DMS53 treated with DMSO at 0.1 percent for 48 hours (cell line): ENCODE measurements at regions not wholly inside any gene's neighbourhood (a gene's known extent, or its start where the extent isn't known, plus 50 kb on each side); places are given as distances from the start of the nearest gene placed in this dataset.
"Not testable (repeated sequence)": the region's sequence is repeated elsewhere in the genome, so short reads cannot be mapped to it uniquely, and the experiment has no call there.

Source experiments
- DNase-seq: peaks from one replicate; lab custom pipeline; 2025; ENCODE audit not compliant: unreplicated experiment; lab: John Stamatoyannopoulos, UW

DNA sequence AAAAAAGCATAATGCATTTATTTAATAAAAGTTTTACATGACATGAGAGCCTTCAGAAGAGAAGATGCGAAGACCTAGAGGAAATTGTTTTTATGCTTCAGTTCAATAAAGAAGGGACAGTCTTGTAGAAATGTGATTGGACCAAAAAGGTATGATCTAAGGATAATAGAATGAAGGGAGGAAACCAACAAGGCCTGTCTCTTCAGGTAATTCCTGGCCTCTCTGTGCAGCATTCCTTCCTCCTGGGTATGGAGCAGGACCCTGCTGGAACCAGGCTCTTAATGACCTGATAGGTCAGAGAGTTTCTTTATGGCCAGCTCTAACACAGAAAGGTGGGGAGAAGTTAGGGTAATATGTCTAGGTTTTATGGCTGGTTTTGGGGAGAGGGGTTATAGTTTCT, 162.8 kb upstream of the HEY2 start:
- no peak for DNase-seq

DNA sequence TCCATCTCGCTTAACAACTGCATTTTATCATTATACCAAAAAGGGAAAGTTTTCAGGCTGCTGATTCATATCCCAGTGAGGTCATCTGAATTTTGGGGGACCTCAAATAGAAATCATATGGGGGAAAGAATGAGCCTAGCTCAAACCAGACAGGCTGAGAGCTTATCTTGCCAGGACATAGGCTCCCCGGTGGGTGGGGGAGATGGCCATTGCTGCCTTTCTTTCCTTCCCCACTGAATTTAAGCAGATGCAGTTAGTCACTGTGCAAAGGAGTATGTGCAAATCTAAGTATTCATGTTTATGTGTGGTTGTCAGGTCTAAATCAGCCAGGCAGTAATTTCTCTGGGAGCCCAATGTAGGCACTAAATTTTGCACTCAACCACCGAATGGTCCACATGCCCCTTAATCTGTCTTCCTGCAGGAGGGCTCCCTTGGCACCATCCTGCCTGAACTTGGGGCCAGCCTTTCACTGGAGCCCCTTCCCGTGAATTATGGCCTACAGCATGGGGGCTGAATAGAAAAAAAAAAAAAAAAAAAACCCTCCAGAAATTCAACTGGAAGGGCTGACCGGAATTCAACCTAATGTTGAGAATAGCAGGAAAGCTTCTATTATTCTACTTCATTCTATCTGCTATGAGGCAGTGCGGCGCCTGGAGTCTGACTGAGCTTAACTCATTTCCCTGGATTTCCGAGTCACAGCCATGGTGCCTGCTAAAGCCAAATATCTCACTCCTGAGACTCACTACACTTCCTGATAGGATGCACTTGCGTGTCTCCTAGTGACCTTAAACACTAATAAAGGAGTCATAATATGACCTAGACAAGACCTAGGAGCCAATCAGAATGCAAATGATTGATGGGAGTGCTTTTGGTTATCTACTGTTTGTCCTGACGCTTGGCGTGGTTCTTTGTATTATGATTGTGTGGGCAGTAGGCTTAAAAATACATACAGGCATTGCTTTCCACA, 161.5 kb upstream of the HEY2 start:
- DNase-seq, result no peak

DNA sequence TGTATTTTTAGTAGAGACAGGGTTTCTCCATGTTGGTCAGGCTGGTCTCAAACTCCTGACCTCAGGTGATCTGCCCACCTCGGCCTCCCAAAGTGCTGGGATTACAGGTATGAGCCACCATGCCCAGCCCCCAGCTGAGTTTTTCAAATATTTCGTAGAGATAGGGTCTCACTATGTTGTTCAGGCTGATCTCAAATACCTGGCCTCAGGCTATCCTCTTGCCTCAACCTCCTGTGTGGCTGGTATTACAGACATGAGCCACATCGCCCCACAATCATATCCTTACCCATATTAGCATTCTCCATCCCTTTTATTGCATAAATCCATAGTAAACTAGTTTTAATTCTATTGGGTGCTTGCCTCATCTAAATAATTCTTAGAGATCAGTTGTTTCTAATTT, 157.6 kb upstream of the HEY2 start:
- not testable (repeated sequence) for DNase-seq

DNA sequence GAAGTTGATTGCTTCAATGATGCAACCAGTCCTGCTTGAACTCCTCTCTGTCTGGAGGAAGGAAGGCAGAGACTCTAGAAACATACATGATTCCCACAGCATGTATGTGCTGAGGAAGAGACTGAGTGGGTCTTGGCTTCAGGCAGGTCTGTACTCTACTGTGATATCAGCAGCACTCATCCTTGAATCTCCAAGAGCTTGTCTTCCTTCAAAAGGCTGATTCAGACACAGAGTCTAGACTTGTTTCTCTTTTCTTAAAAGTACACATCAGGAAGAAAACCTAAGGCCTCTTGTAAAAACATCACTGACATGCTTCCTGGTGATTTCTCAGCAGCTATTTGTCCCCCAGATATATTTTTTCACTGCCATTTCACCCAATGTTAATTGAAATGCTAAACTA, 155.7 kb upstream of the HEY2 start:
- no peak for DNase-seq

DNA sequence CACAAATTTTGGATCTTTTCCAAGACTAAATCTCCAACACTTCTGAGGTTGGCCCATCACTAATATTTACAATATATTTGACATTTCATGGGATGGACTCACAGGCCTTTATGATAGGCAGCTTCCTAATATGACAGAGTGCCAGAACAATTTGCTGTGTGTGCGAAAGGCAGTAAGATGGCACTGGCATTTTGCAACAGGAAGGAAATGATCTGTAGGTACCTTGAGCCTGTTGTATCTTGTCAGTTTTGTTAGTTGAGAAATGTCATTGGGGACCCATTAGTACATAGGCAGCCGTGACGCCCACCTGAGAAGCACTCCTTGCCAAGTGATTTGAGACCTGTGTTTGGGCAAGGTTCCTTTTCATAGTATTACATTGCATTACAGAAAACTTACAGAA, 153.4 kb upstream of the HEY2 start:
- DNase-seq, result no peak

DNA sequence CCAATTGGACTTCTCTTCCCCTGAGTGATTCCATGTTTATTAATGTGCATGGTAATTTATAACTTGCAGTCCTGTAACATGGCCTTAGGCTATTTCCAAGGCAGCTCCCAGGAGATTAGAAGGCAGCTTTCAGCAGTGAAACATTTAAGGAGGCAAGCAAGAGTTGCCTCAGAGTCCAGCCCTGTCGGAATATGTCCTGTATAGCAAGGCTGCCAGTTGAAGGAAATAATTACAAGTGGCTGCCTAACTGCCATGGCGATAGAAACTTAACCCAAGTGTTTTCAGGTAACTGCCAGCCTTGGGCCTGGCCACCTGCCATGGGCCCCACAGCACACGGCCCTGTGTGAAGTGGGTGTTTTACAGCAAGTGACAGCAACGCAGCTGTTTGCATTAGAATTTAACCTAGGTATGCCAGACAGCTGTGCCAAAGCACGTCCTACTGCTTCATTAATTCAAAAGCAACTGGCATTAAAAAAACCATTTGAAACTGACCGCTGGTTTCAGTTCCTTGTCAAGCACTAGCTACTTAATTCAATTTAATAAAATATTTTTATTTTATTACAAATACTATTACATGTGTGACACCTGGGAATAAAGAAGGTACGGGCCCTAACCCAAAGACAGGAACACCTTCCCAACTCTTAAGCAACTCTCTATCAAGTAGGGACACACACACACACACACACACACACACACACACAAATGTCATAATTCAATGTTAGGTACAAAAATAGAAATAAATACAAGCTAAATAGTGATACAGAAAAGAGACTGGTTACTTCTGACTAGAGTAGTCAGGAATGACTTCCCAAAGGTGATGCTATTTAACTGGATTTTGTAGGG, 151.8 kb upstream of the HEY2 start:
- DNase-seq, result peak; percentile 58

DNA sequence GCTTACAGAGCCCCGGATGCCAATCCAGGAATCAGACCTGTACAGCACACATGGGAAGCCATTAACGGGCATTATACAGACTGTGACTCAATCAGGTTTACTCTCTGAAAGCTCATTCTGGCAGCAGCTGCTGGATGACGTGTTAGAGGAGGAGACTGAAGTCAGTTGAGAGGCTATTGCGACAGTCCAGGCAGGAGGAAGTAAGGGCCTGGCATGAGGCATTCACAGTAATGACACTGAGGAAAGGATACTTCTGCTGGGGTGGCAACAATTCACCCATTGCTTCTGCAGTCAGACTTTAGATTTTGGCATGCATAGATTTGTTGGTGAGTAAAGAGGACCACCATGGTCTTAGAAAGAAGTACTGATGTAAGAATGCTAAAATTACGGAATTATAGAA, 151.0 kb upstream of the HEY2 start:
- DNase-seq, result peak; percentile 94

DNA sequence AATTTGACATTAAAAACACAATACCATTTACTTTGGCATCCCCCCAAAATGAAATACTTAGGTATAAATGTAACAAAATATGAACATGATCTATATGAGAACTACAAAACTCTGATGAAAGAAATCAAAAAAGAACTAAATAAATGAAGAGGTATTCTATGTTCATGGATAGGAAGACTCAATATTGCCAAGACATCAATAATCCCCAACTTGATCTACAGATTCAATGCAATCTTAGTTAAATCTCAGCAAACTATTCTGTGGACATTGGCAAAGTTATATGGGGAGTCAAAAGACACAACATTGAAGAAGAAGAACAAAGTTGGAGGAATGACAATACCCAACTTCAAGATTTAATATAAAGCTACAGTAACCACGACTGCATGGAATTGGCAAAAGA, 145.2 kb upstream of the HEY2 start:
- DNase-seq, result no peak

DNA sequence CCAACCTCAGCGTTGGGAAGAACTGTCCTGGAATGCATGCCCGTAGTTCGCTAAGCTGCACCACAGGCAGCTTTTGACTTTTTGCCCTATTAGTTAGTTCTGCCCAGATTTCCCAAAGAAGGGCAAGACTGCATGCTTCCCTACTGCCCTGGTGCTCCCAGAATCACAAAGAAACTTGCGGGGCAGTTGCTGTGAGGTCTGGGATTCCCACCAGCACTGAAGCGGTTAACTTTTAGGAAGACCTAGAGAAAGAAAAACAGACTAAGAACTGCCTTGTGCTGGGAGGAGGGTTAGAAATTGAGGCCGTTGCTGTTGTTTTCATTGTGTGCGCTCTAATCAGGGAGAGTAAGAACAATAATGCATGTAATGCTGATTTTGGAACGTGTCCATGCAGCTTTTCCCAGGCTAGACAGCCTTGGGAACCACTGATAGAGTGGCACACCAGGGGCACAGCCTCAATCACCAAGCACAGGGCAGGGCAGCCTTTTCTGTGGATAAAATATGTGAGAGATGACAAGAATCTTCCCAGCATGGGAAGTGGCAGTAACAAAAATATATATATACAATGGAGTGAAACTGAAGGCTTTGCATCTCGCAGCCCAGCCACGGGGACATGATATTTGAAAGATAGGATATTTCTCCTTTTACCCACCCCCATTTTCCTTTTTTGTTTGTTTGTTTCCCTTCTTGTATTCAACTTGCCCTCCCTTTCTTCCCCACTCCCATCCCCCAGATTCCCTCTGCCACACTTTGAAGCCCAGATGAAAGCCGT, 137.7 kb upstream of the HEY2 start:
- no peak for DNase-seq

DNA sequence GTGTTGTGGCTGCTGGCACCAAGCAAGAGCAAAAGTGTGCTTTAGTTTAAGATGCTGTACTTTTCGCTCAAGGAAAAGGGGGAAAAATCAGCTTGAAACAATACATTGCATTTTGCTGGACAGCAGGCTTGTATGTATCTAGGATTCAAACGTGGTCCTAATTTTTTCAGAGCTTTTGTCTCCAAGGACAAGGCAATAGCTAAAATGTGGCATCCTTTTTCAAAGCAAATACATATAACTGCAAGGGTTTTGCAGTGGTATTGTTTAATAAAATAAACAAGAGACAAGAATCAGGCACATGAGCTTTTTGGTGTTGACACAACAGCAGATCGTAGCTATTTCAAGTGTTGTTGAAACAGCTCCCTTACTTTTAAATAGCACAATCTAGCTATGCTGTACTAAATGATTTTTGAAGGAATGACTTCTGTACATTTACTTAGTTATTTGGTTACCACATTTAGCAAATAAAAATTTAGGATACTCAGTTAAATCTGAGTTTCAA, 137.0 kb upstream of the HEY2 start:
- DNase-seq, result peak; percentile 19

DNA sequence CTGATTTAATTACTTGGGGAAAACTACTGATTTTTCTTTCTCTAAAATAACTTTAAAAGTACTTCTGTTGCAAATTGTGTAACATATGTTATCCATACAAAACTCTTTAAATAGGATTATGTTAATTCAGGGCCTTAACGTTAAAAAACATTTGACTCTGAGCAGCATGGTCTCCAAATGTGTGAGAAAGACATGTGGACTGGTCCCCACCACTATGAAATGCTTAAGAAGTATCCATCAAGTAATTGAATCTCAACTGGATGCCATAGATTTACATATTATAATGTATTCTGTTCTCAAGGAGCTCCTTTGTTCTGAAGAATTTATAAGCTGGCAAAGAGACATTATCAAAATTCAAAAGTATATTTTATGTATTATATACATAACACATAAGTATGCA, 130.8 kb upstream of the HEY2 start:
- DNase-seq, result no peak

DNA sequence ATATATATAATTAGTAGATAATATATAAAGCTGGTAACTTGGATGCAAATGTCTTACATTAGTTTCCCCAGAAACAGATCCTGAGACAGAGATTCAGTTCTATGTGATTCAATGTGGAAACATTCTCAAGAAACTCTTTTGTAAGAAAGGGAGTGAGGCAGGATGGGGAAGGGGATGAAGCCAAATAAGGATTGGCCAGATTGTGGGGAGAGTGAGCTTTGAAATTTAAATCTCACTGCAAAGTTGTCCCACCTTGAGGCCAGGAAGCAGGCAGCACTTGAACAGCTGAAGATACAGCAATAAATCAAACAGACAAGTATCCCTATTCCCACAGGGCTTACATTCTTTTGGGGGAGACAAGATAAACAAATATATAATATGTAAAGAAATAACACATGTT, 126.3 kb upstream of the HEY2 start:
- no peak for DNase-seq

DNA sequence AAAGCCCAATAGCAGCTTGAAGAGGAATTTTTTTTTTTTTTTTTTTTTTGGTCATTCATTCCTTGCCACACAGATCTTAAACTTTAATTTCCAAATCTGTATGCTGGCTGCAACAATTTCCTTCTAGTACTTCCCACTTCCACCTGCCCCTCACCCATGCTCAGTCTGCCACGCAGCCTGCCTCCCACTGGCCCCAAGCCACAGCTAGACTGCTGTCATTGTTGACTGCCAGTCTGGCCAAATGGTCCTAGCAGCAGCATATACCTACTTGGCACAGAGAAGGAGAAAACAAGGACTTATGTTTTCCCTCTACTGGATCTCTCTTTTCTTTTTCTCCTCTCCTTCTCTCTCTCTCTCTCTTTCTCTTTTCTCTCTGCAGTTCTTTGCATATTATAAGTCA, 118.3 kb upstream of the HEY2 start:
- DNase-seq, result no peak

DNA sequence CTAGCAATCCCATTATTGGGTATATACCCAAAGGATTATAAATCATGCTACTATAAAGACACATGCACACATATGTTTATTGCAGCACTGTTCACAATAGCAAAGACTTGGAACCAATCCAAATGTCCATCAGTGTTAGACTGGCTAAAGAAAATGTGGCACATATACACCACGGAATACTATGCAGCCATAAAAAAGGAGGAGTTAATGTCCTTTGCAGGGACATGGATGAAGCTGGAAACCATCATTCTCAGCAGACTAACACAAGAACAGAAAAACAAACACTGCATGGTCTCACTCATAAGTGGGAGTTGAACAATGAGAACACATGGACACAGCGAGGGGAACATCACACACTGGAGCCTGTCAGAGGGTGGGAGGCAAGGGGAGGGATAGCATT, 113.4 kb upstream of the HEY2 start:
- DNase-seq, result not testable (repeated sequence)

DNA sequence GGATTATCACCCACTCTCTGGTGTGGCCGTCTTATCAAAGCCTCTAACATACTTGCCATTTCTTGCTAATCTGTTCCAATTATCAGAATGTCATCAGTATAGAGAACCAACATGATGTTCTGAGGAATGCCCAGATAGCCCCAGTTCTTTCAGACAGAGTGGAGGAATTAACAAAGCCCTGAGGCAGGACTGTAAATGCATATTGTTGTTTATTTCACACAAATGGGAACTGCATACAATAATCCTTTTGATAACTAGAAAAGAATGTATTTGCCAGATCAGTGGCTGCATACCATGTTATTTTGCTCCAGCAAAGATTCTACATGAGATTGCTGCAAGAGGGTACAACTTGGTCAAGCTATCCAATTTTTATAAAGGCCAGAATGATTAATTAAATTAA, 112.8 kb upstream of the HEY2 start:
- no peak for DNase-seq

DNA sequence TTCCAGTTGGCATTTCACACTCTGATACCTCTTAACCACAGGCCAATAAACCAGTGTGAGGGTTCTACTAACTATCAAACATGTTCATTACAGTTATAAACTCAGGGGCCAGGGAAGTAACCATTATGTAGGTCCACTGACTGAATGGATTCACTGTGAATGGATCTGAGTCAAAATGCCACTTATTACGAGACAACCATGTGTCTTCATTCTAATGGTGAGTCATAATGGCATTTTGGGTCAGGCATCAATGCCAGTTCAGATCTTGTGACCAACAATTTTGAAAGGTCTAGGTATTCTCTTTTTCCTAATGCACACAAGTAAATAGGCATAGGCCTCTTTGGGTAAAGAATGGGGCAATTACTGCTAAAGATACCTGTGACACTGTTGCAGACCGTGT, 112.2 kb upstream of the HEY2 start:
- no peak for DNase-seq

DNA sequence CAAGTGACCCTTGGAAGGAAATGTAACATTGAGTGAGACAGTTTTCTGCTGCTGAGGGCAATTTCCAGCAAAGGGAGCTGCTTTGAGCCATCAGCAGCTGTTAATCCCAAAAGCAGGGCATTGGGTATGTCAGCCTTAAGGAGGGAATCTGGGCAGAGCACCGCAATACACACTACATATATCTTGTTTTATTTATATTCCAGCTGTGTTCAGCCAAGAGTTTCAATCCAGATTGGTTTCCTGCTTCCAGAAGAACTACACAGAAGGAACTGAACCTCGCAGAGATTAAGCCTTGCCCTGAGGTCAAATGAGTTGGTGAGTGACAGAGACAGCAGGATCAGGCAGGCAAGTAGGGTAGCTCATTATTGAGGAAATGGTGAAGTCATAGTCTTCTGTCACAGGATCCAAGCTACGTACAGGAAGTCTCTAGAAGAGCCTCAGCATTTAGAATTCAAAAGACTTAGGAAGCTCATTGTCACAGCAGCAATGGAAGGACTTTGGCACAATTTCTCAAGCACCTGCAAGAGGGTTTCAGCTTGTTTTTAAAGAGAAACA, 109.9 kb upstream of the HEY2 start:
- DNase-seq, result no peak

DNA sequence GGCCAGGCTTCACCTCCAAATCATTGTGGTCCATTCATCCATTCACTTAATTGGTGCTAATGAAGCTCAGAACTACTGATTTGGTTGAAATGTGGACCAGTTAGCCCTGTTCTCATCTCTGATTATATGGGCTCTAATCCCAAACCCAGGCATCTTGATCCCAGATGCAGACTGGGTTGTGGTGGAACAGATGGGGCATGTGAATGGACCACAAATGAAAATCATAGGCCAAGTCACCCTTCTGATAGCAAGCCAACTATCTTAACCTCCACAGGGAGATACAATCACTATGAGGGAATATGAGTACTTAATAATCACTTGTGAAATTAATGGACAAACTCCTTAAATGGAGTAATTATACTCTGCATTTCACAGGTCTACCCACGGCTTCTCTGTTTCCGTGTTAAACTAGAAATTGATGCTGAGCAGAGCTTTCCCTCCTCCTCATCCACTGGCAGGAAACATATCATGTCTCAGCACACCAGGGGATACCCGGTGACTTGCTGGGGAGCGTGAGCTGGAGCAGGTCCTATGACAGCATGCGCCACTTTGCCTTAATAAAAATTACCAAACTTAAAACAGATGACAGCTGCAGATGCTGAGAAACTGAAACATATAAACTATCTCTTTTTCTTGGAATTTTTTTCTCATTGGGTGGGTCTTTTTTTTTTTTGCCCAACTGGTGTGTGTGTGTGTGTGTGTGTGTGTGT, 108.8 kb upstream of the HEY2 start:
- DNase-seq, result no peak

DNA sequence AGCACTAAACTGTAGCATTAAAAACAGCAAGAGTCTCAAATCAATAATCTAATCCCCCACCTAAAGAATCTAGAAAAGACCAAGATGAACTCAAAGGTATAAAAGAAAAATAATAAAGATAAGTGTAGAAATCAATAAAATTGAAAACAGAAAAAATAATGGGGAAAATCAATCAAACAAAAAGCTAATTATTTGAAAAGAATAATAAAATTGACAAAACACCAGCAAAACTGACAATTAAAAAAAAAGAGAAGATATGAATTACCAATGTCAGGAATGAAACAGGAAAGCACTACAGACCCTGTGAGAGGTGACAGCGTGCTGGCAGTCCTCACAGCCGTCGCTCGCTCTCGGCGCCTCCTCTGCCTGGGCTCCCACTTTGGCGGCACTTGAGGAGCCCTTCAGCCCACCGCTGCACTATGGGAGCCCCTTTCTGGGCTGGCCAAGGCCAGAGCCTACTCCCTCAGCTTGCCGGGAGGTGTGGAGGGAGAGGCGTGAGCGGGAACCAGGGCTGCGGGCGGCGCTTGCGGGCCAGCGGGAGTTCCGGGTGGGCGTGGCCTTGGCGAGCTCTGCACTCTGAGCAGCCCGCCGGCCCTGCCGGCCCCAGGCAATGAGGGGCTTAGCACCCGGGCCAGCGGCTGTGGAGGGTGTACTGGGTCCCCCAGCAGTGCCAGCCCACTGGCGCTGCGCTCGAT, 105.3 kb upstream of the HEY2 start:
- DNase-seq, result not testable (repeated sequence)

DNA sequence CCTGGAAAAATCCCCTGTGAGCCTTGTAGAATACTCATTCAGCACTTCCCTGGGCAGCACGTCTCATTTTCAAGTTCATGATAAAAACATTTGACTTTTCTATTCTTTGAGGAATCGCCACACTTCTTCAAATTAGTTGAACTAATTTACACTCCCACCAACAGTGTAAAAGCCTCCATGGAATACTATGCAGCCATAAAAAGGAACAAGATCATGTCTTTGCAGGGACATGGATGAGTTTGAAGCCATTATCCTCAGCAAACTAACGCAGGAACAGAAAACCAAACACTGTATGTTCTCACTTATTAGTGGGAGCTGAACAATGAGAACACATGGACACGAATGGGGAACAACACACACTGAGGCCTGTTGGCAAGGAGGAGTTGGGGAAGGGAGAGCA, 102.0 kb upstream of the HEY2 start:
- DNase-seq, result no peak
